ENCODE measurements at regions not wholly inside any gene's neighbourhood (a gene's known extent, or its start where the extent isn't known, plus 50 kb on each side); places are given as distances from the start of the nearest gene placed in this dataset.

GRCh38 chr17:79192503-79193351, 118.1 kb downstream of the ENGASE start:
- TF ChIP-seq CTCF (IDR thresholded peaks at IDR 0.05; ENCODE audit: insufficient read depth, low read length) = no peak
- no peak overlapping the region for H3K4me3 ChIP-seq (ENCODE audit: low read depth, low read length)
- DNase-seq (ENCODE audit: low read depth) = peak; percentile 21

GRCh38 chr17:79191270-79191934, 116.8 kb downstream of the ENGASE start:
- no peak overlapping the region for H3K4me3 ChIP-seq (ENCODE audit: low read depth, low read length)
- no peak for DNase-seq (ENCODE audit: low read depth)
- no peak for TF ChIP-seq CTCF (IDR thresholded peaks at IDR 0.05; ENCODE audit: insufficient read depth, low read length)

GRCh38 chr17:79189305-79189704, 114.7 kb downstream of the ENGASE start:
- no peak for DNase-seq (ENCODE audit: low read depth)
- no peak overlapping the region for H3K4me3 ChIP-seq (ENCODE audit: low read depth, low read length)
- no peak for TF ChIP-seq CTCF (IDR thresholded peaks at IDR 0.05; ENCODE audit: insufficient read depth, low read length)

- TF ChIP-seq CTCF (IDR thresholded peaks at IDR 0.05; ENCODE audit: insufficient read depth, low read length) = no peak
- H3K4me3 ChIP-seq (ENCODE audit: low read depth, low read length) = no peak overlapping the region
- no peak for DNase-seq (ENCODE audit: low read depth)
Observed at GRCh38 chr17:79188685-79189084, 114.1 kb downstream of the ENGASE start.

- no peak overlapping the region for H3K4me3 ChIP-seq (ENCODE audit: low read depth, low read length)
- no peak for DNase-seq (ENCODE audit: low read depth)
- peak; percentile 44 for TF ChIP-seq CTCF (IDR thresholded peaks at IDR 0.05; ENCODE audit: insufficient read depth, low read length)
Observed at GRCh38 chr17:79188048-79188447, 113.4 kb downstream of the ENGASE start.

GRCh38 chr17:79187186-79187585, 112.6 kb downstream of the ENGASE start:
- DNase-seq (ENCODE audit: low read depth) = no peak
- H3K4me3 ChIP-seq (ENCODE audit: low read depth, low read length) = no peak overlapping the region
- no peak for TF ChIP-seq CTCF (IDR thresholded peaks at IDR 0.05; ENCODE audit: insufficient read depth, low read length)

All from fibroblast of the aortic adventitia (primary cell).